A673 (cell line): ENCODE measurements at regions not wholly inside any gene's neighbourhood (a gene's known extent, or its start where the extent isn't known, plus 50 kb on each side); places are given as distances from the start of the nearest gene placed in this dataset.

Source experiments
- EZH2 ChIP-seq: fragments of 200-600 bp; sonication (generic); IDR thresholded peaks from 2 replicates; pipeline ENCODE4 v1.6.1; 2017; ENCODE audit warnings: borderline replicate concordance, low read depth, mild to moderate bottlenecking, mixed read lengths, antibody characterized with exemption, low read length; ENCODE audit not compliant: poor library complexity, severe bottlenecking
- TF ChIP-seq, protein P1 (sequence below): fragments of 300-800, 200-600 bp; sonication (generic); conservative IDR thresholded peaks from 2 replicates; pipeline ENCODE4 v1.5.1; 2017; ENCODE audit warnings: low read depth, mild to moderate bottlenecking, antibody characterized with exemption, low read length, moderate library complexity, mixed read lengths

GRCh38 chr7:81197266-81197665 is 278.4 kb upstream of the SEMA3C start:
- TF ChIP-seq, protein P1, sequence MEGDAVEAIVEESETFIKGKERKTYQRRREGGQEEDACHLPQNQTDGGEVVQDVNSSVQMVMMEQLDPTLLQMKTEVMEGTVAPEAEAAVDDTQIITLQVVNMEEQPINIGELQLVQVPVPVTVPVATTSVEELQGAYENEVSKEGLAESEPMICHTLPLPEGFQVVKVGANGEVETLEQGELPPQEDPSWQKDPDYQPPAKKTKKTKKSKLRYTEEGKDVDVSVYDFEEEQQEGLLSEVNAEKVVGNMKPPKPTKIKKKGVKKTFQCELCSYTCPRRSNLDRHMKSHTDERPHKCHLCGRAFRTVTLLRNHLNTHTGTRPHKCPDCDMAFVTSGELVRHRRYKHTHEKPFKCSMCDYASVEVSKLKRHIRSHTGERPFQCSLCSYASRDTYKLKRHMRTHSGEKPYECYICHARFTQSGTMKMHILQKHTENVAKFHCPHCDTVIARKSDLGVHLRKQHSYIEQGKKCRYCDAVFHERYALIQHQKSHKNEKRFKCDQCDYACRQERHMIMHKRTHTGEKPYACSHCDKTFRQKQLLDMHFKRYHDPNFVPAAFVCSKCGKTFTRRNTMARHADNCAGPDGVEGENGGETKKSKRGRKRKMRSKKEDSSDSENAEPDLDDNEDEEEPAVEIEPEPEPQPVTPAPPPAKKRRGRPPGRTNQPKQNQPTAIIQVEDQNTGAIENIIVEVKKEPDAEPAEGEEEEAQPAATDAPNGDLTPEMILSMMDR: no peak
- no peak for TF ChIP-seq EZH2
